Activated B cell treated with CpG ODN at 0.5 μM for 24 hours (primary cell): ENCODE measurements at regions not wholly inside any gene's neighbourhood (a gene's known extent, or its start where the extent isn't known, plus 50 kb on each side); places are given as distances from the start of the nearest gene placed in this dataset.
"Not testable (repeated sequence)": the region's sequence is repeated elsewhere in the genome, so short reads cannot be mapped to it uniquely, and the experiment has no call there.

Source experiments
- ATAC-seq: fragments of 200-7000 bp; cut with Tn5 transposase; one replicate; pipeline ENCODE4 v1.10.0; 2021; ENCODE audit warnings: low read depth, mild to moderate bottlenecking, moderate library complexity
- CTCF ChIA-PET: fragments of 350-600 bp; sonication (Branson Sonifier 250); formaldehyde crosslinking; loops from one replicate; lab custom pipeline; 2021; ENCODE audit warnings: antibody characterized with exemption; lab: Charles Lee
- POLR2A ChIA-PET: fragments of 350-600 bp; sonication (Branson Sonifier 250); formaldehyde crosslinking; loops from one replicate; lab custom pipeline; 2021; ENCODE audit warnings: antibody characterized with exemption; lab: Charles Lee
- DNase-seq: peaks from one replicate; pipeline ENCODE4 v3.0.0; 2022
- H3K27ac Mint-ChIP-seq: one replicate; pipeline ENCODE4 v1.8.0; 2020; ENCODE audit warnings: mixed read lengths
- H3K27me3 Mint-ChIP-seq: one replicate; pipeline ENCODE4 v1.8.0; 2021; ENCODE audit warnings: mixed read lengths
- H3K36me3 Mint-ChIP-seq: one replicate; pipeline ENCODE4 v1.8.0; 2021; ENCODE audit warnings: low read depth, mixed read lengths
- H3K4me1 Mint-ChIP-seq: one replicate; pipeline ENCODE4 v1.8.0; 2021; ENCODE audit warnings: mixed read lengths
- H3K4me3 Mint-ChIP-seq: one replicate; pipeline ENCODE4 v1.8.0; 2020; ENCODE audit warnings: mild to moderate bottlenecking, mixed read lengths
- H3K9me3 Mint-ChIP-seq: one replicate; pipeline ENCODE4 v1.8.0; 2020; ENCODE audit warnings: mixed read lengths
- intact Hi-C: fragments of 100-400 bp; cut with micrococcal nuclease; formaldehyde crosslinking; loops from one replicate; pipeline ENCODE4 v1.15.1; 2024

DNA sequence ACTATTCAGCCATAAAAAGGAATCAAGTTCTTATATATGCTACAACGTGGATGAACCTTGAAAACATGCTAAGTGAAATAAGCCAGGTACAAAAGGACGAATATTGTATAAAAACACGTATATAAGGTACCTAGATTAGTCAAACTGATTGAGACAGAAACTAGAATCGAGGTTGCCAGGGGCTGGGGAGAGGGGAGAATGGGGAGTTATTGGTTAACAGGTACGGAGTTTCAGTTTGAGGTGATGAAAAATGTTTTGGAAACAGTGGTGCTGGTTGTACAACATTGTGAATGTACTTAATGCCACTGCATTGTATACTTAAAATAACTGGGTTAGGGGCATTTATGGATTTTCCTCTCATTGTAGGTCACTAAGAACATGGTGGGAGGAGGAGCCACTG is 117.0 kb upstream of the PLGLB2 start:
- H3K36me3 Mint-ChIP-seq, POLR2A ChIA-PET, DNase-seq, CTCF ChIA-PET, intact Hi-C loops, H3K27ac Mint-ChIP-seq, H3K9me3 Mint-ChIP-seq, H3K27me3 Mint-ChIP-seq, H3K4me1 Mint-ChIP-seq, H3K4me3 Mint-ChIP-seq, ATAC-seq: not testable (repeated sequence)

DNA sequence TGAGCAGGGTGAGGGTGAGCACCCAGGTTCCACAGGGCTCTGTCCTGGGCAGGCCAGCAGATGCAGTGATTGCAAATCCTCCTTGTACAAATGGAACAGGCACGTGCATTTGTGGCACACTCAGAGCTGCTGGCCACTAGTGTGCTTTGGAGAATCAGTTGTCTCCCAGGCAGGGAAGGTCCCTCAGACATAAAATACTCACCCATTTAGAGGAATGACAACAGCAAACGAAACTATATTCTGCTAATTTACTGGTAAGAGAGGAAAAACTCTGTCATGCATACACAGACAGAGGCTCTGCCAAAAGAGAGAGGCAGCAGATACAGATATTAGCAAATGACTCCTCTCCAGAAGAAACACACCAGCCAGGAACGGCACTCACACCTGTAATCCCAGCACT is 116.5 kb upstream of the PLGLB2 start:
- H3K36me3 Mint-ChIP-seq, H3K27me3 Mint-ChIP-seq, H3K9me3 Mint-ChIP-seq, intact Hi-C loops, H3K4me3 Mint-ChIP-seq, H3K4me1 Mint-ChIP-seq, POLR2A ChIA-PET, DNase-seq, CTCF ChIA-PET, H3K27ac Mint-ChIP-seq, ATAC-seq: not testable (repeated sequence)

DNA sequence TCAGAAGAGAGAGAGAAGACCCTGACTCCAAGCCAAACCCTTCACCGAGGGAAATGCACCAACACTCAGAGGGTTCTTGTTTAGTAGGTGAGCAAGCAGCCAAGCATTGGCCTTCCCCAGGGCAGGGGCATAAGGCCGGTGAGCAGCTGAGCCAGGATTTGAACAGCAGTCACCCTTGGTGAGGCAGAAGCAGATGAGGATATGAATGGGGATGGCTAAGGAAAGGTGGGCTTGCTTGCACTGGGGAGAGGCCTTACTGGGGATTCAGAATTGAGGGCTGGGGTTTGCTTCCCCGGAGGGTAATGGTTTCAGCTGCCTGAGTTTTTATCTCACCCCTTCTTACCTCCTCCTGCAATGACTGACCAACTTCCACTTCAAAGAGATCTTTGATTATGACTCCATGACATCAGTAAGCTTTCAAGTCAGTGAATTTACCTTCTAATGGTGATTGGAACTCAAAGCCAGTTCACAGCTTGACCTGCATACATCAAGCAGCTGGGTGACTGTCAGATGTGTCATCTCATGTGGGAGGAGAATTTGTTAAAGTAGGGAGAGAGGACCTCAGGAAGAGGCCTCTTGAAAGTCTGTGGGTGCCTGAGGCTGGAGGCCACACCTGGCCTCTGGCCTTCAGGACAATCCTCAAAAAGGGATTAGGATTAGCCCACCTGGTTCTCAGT is 114.5 kb upstream of the PLGLB2 start:
- H3K9me3 Mint-ChIP-seq, H3K27me3 Mint-ChIP-seq, ATAC-seq: not testable (repeated sequence)

DNA sequence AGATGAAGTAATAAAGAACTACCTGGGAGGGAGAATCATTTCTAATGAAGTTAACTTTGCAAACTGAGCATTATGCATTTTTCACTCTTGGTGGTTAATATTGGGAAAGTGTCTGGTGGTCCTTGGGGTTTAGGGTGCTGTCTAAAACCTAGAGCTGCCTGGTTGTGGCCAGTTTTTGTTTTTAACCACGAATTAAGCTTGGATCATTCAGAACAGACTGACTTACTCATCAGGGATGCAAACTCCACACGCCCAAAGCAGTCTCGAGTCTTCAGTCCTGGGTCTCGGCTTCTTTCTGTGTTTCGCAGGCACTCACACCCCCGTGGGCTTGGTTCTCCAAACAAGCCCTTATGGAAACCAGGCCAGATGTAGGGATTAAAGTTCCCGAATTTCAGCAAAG is 113.8 kb upstream of the PLGLB2 start:
- POLR2A ChIA-PET, intact Hi-C loops, H3K36me3 Mint-ChIP-seq, H3K9me3 Mint-ChIP-seq, ATAC-seq, H3K27me3 Mint-ChIP-seq, H3K4me1 Mint-ChIP-seq, H3K4me3 Mint-ChIP-seq, DNase-seq, CTCF ChIA-PET, H3K27ac Mint-ChIP-seq: not testable (repeated sequence)

More for the DNA sequence above, 114.5 kb upstream of the PLGLB2 start:
- H3K27ac Mint-ChIP-seq, H3K4me1 Mint-ChIP-seq, POLR2A ChIA-PET, intact Hi-C loops, H3K4me3 Mint-ChIP-seq, DNase-seq, CTCF ChIA-PET, H3K36me3 Mint-ChIP-seq: not testable (repeated sequence)

DNA sequence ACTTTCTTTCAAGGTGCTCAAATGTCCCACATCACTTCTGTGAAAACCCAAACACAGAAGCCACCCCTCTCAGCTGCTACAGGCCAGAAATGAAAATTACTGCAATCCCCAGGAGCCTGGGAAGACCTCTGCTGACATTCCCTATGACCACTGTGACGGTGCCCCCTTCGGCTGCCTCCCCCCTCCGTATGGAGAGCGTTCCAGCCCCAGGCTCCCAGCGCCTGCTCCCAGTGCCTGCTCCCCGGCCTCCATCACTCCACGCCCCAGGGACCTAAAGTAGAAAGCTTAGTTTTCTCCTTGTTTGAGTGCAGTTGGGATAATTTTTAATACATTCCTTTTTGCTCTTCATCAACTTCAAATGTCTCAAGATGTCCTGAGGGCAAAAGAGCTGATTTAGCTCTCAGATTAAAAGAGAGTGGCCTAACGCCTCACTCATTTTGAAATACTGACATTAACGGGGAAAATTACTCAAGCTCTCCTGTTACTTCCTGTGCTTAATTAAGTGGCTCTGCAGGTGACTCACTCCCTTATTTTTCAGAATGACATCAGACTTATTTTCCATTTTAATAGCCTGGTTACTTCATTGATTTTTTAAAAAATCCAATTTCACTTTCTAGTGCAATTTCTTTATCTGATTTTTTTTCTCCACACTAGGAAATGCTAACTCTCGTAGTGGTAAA is 112.8 kb upstream of the PLGLB2 start:
- H3K36me3 Mint-ChIP-seq, H3K9me3 Mint-ChIP-seq, H3K27me3 Mint-ChIP-seq, DNase-seq, POLR2A ChIA-PET, CTCF ChIA-PET, H3K4me1 Mint-ChIP-seq, H3K4me3 Mint-ChIP-seq, intact Hi-C loops: not testable (repeated sequence)
- peak overlapping the region; percentile 79 for H3K27ac Mint-ChIP-seq
- peak; percentile 73 for ATAC-seq

DNA sequence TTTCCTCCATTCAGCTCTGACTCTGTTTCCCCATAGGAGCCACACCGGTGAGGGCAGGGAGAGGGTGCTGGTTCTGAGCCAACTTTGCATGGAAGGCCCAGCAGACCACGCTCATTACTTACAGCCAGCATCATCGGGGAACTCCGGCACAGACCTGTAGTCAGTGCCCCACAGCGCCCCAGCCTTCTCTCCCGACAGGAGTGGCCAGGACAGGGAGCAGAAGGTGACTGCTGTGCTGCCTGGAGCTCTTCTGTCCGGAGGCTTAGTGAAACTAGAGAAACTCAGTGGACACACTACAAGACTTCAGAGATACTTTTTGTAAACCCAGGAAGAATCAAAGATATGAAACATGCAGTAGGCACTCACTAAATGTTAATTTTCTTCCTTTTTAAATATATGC is 111.6 kb upstream of the PLGLB2 start:
- ATAC-seq, H3K36me3 Mint-ChIP-seq, DNase-seq, H3K27ac Mint-ChIP-seq, H3K4me1 Mint-ChIP-seq, CTCF ChIA-PET, H3K4me3 Mint-ChIP-seq, POLR2A ChIA-PET, intact Hi-C loops, H3K27me3 Mint-ChIP-seq, H3K9me3 Mint-ChIP-seq: not testable (repeated sequence)

DNA sequence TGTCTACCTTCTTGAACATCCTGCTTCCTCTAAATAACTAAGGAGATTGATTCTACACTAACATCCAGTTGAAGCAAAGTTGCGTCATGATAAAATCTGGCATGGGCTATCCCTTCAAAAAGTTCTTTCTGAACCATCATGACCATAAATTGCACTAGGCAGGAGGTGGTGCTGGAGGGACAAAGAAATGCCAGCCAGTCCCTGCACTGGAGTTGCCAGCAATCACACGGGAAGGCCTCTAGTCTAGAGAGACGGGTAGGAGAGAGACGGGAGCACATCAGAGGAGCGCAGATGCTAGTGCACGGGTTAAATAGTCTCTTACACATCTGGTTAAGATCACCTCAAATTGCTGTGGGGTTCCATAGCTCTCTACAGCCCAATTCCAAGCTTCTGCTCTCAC is 111.2 kb upstream of the PLGLB2 start:
- intact Hi-C loops, H3K9me3 Mint-ChIP-seq, H3K36me3 Mint-ChIP-seq, H3K4me1 Mint-ChIP-seq, CTCF ChIA-PET, H3K27me3 Mint-ChIP-seq, H3K27ac Mint-ChIP-seq, POLR2A ChIA-PET, H3K4me3 Mint-ChIP-seq, DNase-seq, ATAC-seq: not testable (repeated sequence)

DNA sequence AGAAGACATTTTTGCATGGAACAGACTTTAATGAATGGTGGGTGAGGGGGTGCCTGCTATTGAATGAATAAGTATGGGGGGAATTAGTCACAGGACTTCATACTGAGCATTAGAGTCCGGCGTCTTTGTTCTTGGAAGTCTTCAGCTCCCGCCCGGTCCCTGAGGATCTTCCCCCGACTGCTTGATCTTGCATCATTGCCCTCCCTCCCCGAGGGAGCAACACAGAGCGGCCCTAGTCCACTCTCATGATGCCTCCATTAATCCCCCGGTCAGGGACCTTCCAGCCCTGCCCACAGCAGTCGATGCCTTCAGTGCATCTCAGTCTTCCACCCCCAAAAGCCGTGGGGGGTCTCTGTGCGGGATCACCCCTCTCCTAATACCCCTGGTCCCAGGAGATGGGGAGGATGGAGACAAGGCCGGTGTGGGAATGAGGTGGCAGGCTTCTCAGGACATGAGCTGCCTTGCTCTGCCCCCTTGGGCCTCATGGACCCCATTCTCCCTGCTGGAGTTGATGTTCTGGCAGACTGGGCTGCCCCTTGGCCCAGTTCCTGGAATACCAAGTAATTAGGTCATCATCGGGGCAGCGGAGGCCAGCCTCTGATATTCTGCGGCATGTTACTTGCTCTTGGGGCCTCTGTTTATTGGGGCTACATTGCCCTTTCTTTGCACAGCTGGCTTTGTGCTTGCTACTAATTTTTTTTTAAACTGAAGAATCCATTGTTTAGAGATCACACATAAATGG is 110.5 kb upstream of the PLGLB2 start:
- not testable (repeated sequence) for DNase-seq

DNA sequence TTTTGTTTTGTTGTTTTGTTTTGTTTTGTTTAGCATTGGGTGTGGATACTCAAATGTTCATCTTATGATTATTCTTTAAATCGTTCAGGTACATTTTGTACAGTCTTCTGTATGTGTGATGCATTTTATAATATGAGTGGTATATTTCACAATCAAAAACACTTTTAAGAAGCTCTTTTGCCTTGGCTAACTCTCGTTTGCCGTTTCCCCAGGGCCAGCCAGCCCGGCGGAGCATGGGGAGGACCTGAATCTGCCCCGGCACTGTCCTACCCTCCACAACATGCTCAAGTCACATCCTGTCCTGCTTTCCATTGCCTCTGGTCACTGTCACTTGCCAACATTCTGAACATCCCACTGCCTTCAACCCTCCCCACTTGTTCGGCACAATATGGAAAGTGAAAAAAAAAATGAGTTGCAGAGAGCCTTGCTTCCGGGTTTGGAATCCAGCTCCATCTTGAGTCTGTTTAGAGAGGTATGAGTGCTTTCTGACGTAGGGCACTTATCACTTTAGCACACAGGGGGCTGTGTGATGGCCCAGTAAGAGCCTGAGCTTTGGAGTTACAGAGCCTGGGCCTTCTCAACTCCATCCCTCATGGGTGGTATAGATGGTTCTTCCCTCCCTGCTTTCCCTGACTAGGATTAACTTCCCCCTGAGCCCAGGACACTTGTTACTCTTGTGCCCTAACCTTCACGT is 109.6 kb upstream of the PLGLB2 start:
- H3K9me3 Mint-ChIP-seq, POLR2A ChIA-PET, intact Hi-C loops, H3K27me3 Mint-ChIP-seq, H3K4me1 Mint-ChIP-seq, H3K27ac Mint-ChIP-seq, CTCF ChIA-PET, DNase-seq, H3K36me3 Mint-ChIP-seq, ATAC-seq, H3K4me3 Mint-ChIP-seq: not testable (repeated sequence)

More for the DNA sequence above, 110.5 kb upstream of the PLGLB2 start:
- H3K4me3 Mint-ChIP-seq, H3K27me3 Mint-ChIP-seq, POLR2A ChIA-PET, ATAC-seq, H3K9me3 Mint-ChIP-seq, CTCF ChIA-PET, H3K4me1 Mint-ChIP-seq, H3K27ac Mint-ChIP-seq, H3K36me3 Mint-ChIP-seq, intact Hi-C loops: not testable (repeated sequence)

DNA sequence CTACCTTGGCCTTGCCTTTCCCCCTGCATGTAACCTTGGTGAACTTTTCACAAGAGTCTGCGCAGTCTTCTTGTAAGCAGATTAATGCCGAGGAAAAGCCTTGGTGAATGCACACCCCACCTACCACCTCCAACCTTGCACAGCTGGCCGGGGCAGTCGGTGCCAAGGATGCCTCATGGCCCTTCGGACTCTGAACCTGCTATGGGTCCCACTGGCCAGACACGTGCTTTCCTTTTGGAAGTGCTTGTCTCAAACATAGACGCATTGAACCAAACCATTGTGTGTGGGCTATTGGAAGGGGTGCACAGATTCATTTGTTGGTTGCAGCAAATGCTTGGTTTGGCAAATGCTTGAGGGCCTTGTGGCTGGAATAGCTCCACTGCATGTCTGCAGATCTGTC is 109.0 kb upstream of the PLGLB2 start:
- H3K9me3 Mint-ChIP-seq, H3K27me3 Mint-ChIP-seq, ATAC-seq, POLR2A ChIA-PET, DNase-seq, H3K36me3 Mint-ChIP-seq, H3K27ac Mint-ChIP-seq, intact Hi-C loops, CTCF ChIA-PET, H3K4me3 Mint-ChIP-seq, H3K4me1 Mint-ChIP-seq: not testable (repeated sequence)

DNA sequence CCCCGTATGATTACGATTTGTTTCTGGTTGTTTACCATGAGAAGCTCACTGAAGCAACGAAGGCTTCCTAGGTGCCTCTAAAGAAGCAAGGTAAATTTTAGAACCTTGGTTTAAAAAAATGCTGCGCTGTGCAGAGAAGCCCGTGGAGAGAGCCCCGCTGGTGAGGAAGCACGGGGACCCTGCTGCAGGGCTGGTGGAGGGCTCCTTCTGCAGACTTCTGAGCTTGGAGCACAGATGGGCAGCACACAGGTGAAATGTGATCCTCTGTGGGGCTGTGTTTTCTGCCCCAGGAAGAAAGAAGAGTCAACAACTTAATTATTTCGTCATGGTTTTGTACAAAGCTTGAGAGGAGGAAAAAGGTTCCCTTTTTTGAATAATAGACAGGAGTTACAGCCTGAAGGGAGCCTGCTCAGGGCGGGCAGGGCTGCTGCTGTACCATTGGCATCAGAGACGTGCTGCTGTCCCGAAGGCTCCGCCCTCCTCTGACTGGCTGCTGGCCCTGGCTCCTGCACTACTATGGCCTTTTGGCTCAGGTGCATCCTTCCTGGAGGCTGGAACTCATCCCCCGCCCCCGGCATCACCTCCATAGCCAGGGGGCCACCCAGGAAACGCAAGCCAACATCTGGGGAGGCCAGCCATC is 108.0 kb upstream of the PLGLB2 start:
- CTCF ChIA-PET, DNase-seq, H3K27ac Mint-ChIP-seq, H3K36me3 Mint-ChIP-seq, H3K4me3 Mint-ChIP-seq, intact Hi-C loops, H3K9me3 Mint-ChIP-seq, H3K27me3 Mint-ChIP-seq, POLR2A ChIA-PET, ATAC-seq: not testable (repeated sequence)
- peaks cover 11% of the 10 kb centered on the region for H3K4me1 Mint-ChIP-seq
